K562 (cell line): ENCODE measurements at regions not wholly inside any gene's neighbourhood (a gene's known extent, or its start where the extent isn't known, plus 50 kb on each side); places are given as distances from the start of the nearest gene placed in this dataset.

ENCODE experiments used
- ATAC-seq: fragments of 200-7000 bp; cut with Tn5 transposase; 3 replicates; pipeline ENCODE4 v1.9.1; 2020; ENCODE audit warnings: moderate library complexity
- BruUV-seq: library from RNA; stranded (reverse); fragments of 400-500 nt; replicated peaks from 2 replicates; lab custom pipeline; 2021; lab: Mats Ljungman, UMichigan
- CTCF ChIA-PET: fragments of 300-600 bp; formaldehyde crosslinking; extraction: SDS; loops from one replicate; lab custom pipeline; 2021; ENCODE audit warnings: low intra/inter-chr PET ratio; lab: Yijun Ruan, JAX
- POLR2A ChIA-PET: fragments of 300-600, 350-650 bp; sonication (Branson Sonifier 250); formaldehyde crosslinking; extraction: SDS; loops from one replicate; lab custom pipeline; 2021; ENCODE audit warnings: antibody characterized with exemption, inconsistent platforms; lab: Yijun Ruan, JAX
- DNase-seq, 4 experiments: peaks; one replicate each; pipeline versions ENCODE4 v3.0.0 to v3.0.0-alpha.2; 2011 to 2018; ENCODE audit warnings: low spot score in 3 of 4, mixed read lengths in 3 of 4; ENCODE audit errors: extremely low read depth in 1 of 4
- FAIRE-seq: peaks from 2 replicates; lab custom pipeline; 2011; peaks lifted over from hg19 to GRCh38; lab: Jason Lieb, UNC
- H2AFZ ChIP-seq: 2 replicates; pipeline ENCODE4 v1.6.0; 2011; ENCODE audit warnings: low read depth, low read length, control low read depth, inconsistent platforms
- H3K27ac ChIP-seq: fragments of 200-600 bp; 3 replicates; pipeline ENCODE4 v1.8.0; 2011; ENCODE audit warnings: low read depth, mild to moderate bottlenecking, control low read depth, inconsistent platforms, low read length, moderate library complexity, mixed read lengths; ENCODE audit errors: extremely low read depth
- H3K27me3 ChIP-seq, 2 experiments: fragments of 300-600 bp in 1 of 2; 2 replicates in 1 of 2; 3 replicates in 1 of 2; pipeline versions ENCODE4 v1.6.0 to v1.8.0; 2011; ENCODE audit warnings: inconsistent platforms in 2 of 2, low read length in 2 of 2, mild to moderate bottlenecking in 1 of 2, mixed read lengths in 1 of 2, moderate library complexity in 1 of 2; ENCODE audit not compliant: control insufficient read depth in 2 of 2, insufficient read depth in 2 of 2
- H3K36me3 ChIP-seq: fragments of 300-600 bp; 3 replicates; pipeline ENCODE4 v1.8.0; 2011; ENCODE audit warnings: mild to moderate bottlenecking, low read length, inconsistent platforms; ENCODE audit not compliant: control insufficient read depth, insufficient read depth
- H3K4me1 ChIP-seq, 2 experiments: fragments of 200-600 bp in 1 of 2; replicated peaks in 1 of 2; 2 replicates in 1 of 2; 3 replicates in 1 of 2; pipeline versions ENCODE4 v1.5.1 to v1.8.0; 2011; ENCODE audit warnings: inconsistent platforms in 2 of 2, low read length in 2 of 2, mild to moderate bottlenecking in 1 of 2, mixed read lengths in 1 of 2, moderate library complexity in 1 of 2; ENCODE audit not compliant: control insufficient read depth in 2 of 2, insufficient read depth in 2 of 2
- H3K4me2 ChIP-seq: 2 replicates; pipeline ENCODE4 v1.6.1; 2011; ENCODE audit warnings: low read length, control low read depth, inconsistent platforms, mixed read lengths; ENCODE audit not compliant: insufficient read depth
- H3K4me3 ChIP-seq: fragments of 200-600 bp; sonication (generic), shearing (Covaris generic); 2 replicates; pipeline ENCODE4 v1.5.1; 2016; ENCODE audit warnings: control low read depth, inconsistent platforms
- H3K79me2 ChIP-seq: fragments of 200-600 bp; 3 replicates; pipeline ENCODE4 v1.8.0; 2011; ENCODE audit warnings: low read length, inconsistent platforms; ENCODE audit not compliant: control insufficient read depth, insufficient read depth
- H3K9ac ChIP-seq, 2 experiments: 2 replicates each; pipeline versions ENCODE4 v1.6.0 to v1.6.1; 2011; ENCODE audit warnings: low read depth in 2 of 2, low read length in 2 of 2, control low read depth in 1 of 2, inconsistent platforms in 1 of 2, mild to moderate bottlenecking in 1 of 2, mixed read lengths in 1 of 2; ENCODE audit not compliant: insufficient read depth in 1 of 2
- H3K9me1 ChIP-seq: one replicate; pipeline ENCODE4 v1.6.0; 2011; ENCODE audit warnings: inconsistent platforms, mild to moderate bottlenecking, low read length, moderate library complexity; ENCODE audit not compliant: control insufficient read depth, insufficient read depth
- H3K9me3 ChIP-seq: replicated peaks from 2 replicates; pipeline ENCODE4 v1.5.1; 2011; ENCODE audit warnings: low read depth, low read length, inconsistent platforms; ENCODE audit not compliant: control insufficient read depth, insufficient read depth
- H4K20me1 ChIP-seq: replicated peaks from 2 replicates; pipeline ENCODE4 v1.6.1; 2011; ENCODE audit warnings: low read length, inconsistent platforms, mixed read lengths; ENCODE audit not compliant: control insufficient read depth, insufficient read depth
- ARID1B ChIP-seq: fragments of 450-650 bp; IDR thresholded peaks from 2 replicates; pipeline ENCODE4 v1.6.1; 2016; ENCODE audit warnings: antibody characterized with exemption, mild to moderate bottlenecking, inconsistent platforms
- CEBPB ChIP-seq: fragments of 450-650 bp; IDR thresholded peaks from 2 replicates; pipeline ENCODE4 v1.6.1; 2016; ENCODE audit warnings: missing genetic modification characterization, missing compliant biosample characterization
- CXXC5 ChIP-seq: fragments of 250-450 bp; sonication (Bioruptor Pico); IDR thresholded peaks from 2 replicates; pipeline ENCODE4 v1.8.0; 2022; ENCODE audit warnings: inconsistent platforms, mild to moderate bottlenecking, moderate library complexity
- DDX20 ChIP-seq: fragments of 450-650 bp; IDR thresholded peaks from 2 replicates; pipeline ENCODE4 v1.6.1; 2016; ENCODE audit warnings: missing genetic modification characterization, low read depth, mild to moderate bottlenecking, missing compliant biosample characterization, moderate library complexity
- FOXM1 ChIP-seq, 2 experiments: fragments of 450-650 bp in 1 of 2; sonication (generic) in 1 of 2; formaldehyde crosslinking in 1 of 2; IDR thresholded peaks; 2 replicates each; pipeline versions ENCODE4 v1.6.1 to v1.9.0; 2017 to 2022; ENCODE audit warnings: low read depth in 2 of 2, mild to moderate bottlenecking in 2 of 2, missing genetic modification reagents in 1 of 2, moderate library complexity in 1 of 2
- IRF9 ChIP-seq: fragments of 450-650 bp; IDR thresholded peaks from 2 replicates; pipeline ENCODE4 v1.6.1; 2016; ENCODE audit warnings: missing biosample characterization, missing genetic modification characterization
- MAFG ChIP-seq: fragments of 450-650 bp; conservative IDR thresholded peaks from 2 replicates; pipeline ENCODE4 v1.6.1; 2016; ENCODE audit warnings: missing genetic modification characterization, missing compliant biosample characterization
- MLLT1 ChIP-seq, 2 experiments: fragments of 450-650 bp; IDR thresholded peaks; 2 replicates each; pipeline ENCODE4 v1.6.1; 2016
- STAT6 ChIP-seq: sonication (generic); formaldehyde crosslinking; IDR thresholded peaks from 2 replicates; pipeline ENCODE4 v1.8.1; 2023; ENCODE audit warnings: mild to moderate bottlenecking, missing genetic modification reagents
- ZBTB49 ChIP-seq: sonication (generic); formaldehyde crosslinking; IDR thresholded peaks from 2 replicates; pipeline ENCODE4 v1.8.0; 2022; ENCODE audit warnings: missing genetic modification reagents, mild to moderate bottlenecking, borderline replicate concordance
- ZFX ChIP-seq: sonication (generic); formaldehyde crosslinking; IDR thresholded peaks from 2 replicates; pipeline ENCODE4 v1.8.0; 2022; ENCODE audit warnings: mild to moderate bottlenecking, missing genetic modification reagents, moderate library complexity
- ZNF175 ChIP-seq: fragments of 200-800 bp; sonication (Bioruptor generic); IDR thresholded peaks from 2 replicates; pipeline ENCODE4 v1.6.1; 2016; ENCODE audit warnings: low read depth, mild to moderate bottlenecking, missing genetic modification characterization, missing compliant biosample characterization
- WGBS: fragments of 100-300 bp; shearing (Covaris generic); methylation state at CpG from one replicate; pipeline ENCODE4 v1.1.6; 2016; ENCODE audit warnings: low coverage, mixed read lengths; ENCODE audit not compliant: insufficient coverage; ENCODE audit errors: missing lambda C conversion rate; 5-methylcytosine and 5-hydroxymethylcytosine counted together
- in situ Hi-C: fragments of 300-500 bp; cut with MboI; formaldehyde crosslinking; loops from 4 replicates; pipeline ENCODE4 v1.15.0; 2018; ENCODE audit warnings: inconsistent platforms, mixed read lengths
- intact Hi-C: fragments of 100-400 bp; cut with micrococcal nuclease; formaldehyde crosslinking; loops from 2 replicates; pipeline ENCODE4 v1.14.2; 2022

GRCh38 chr7:106979551-106980357, 64.8 kb upstream of the PRKAR2B start:
- Histone ChIP-seq H3K9me1 (no peaks in the 10 kb centered on the region), H3K4me3 (no peak overlapping the region), H3K4me2 (peak overlapping the region; percentile 73), H3K9me3 (no peaks in the 10 kb centered on the region), H3K36me3 (no peaks in the 10 kb centered on the region), H3K9ac (peak overlapping the region; percentile 6 to 76; a peak in 3 of 4 replicates), H3K79me2 (no peaks in the 10 kb centered on the region; the same call in 2 of the 3 replicates), H3K27me3 (no peaks in the 10 kb centered on the region), H3K4me1 (peaks cover 28 to 58% of the 10 kb centered on the region in 2 experiments), H3K27ac (peak overlapping the region; percentile 89), H4K20me1 (no peaks in the 10 kb centered on the region), H2AFZ (peak overlapping the region; percentile 92)
- intact Hi-C loops, result loop anchor here (2.0 to 10.0 kb wide), 2 partner anchors 67 to 865 kb away; partner anchors contain the start of gene SYPL1
- CTCF ChIA-PET, result no interaction called here
- FAIRE-seq (peak; percentile 54), DNase-seq (peak; percentile 62 to 83 (median 72)), ATAC-seq (peak; percentile 62)
- BruUV-seq, result no TSS peak
- in situ Hi-C loops, result no loop called here
- POLR2A ChIA-PET, result interaction anchor here (0.5 to 5.3 kb wide), 26 partner anchors 10 to 501 kb away, joined by 3 to 30 read pairs (median 4); partner anchors contain the start of gene HBP1
- 6% methylated on average over 9 of the region's 9 CpGs for WGBS
- no peak for TF ChIP-seq ZBTB49
- TF ChIP-seq FOXM1 (IDR thresholded peaks at IDR 0.05; ENCODE audit: low read depth), result peak; percentile 79
- TF ChIP-seq FOXM1 (CRISPR knock-in tag; IDR thresholded peaks at IDR 0.05; ENCODE audit: low read depth), result no peak
- no peak for TF ChIP-seq MLLT1 (IDR thresholded peaks at IDR 0.05)
- peak; percentile 50; the same call in 1 of the 2 replicates for TF ChIP-seq ARID1B
- peak; percentile 62; the same call in 1 of the 2 replicates for TF ChIP-seq ZNF175 (CRISPR knock-in tag)
- 0 out of 2 replicates have a peak, but pooled peaks have one; percentile 23 for TF ChIP-seq MAFG (tag)
- TF ChIP-seq STAT6 (CRISPR knock-in tag), result 0 out of 2 replicates have a peak, but pooled peaks have one; percentile 15
- TF ChIP-seq DDX20 (tag), result 0 out of 2 replicates have a peak, but pooled peaks have one; percentile 9
- TF ChIP-seq CXXC5, result 0 out of 2 replicates have a peak, but pooled peaks have one; percentile 15
- 0 out of 2 replicates have a peak, but pooled peaks have one; percentile 45 for TF ChIP-seq IRF9
- TF ChIP-seq CEBPB (tag), result peak; percentile 74
- peak; percentile 35; the same call in 1 of the 2 replicates for TF ChIP-seq ZFX
